PC-9 (cell line): ENCODE measurements at regions not wholly inside any gene's neighbourhood (a gene's known extent, or its start where the extent isn't known, plus 50 kb on each side); places are given as distances from the start of the nearest gene placed in this dataset.

ENCODE experiments used
- CTCF ChIP-seq: fragments of 200-600 bp; sonication (generic); conservative IDR thresholded peaks from 2 replicates; pipeline ENCODE4 v1.6.1; 2017; ENCODE audit warnings: mixed run types, antibody characterized with exemption, mild to moderate bottlenecking, moderate library complexity
- EZH2 ChIP-seq: fragments of 200-600 bp; sonication (generic); IDR thresholded peaks from 2 replicates; pipeline ENCODE4 v1.8.0; 2017; ENCODE audit warnings: antibody characterized with exemption, low read depth

- no peak for TF ChIP-seq CTCF
- no peak for TF ChIP-seq EZH2
These were observed 257.2 kb downstream of the ETS1 start for GRCh38 chr11:128330203-128330602.
